Endothelial cell of umbilical vein (primary cell): ENCODE measurements at regions not wholly inside any gene's neighbourhood (a gene's known extent, or its start where the extent isn't known, plus 50 kb on each side); places are given as distances from the start of the nearest gene placed in this dataset.

Source experiments
- BruUV-seq: library from RNA; stranded (reverse); fragments of 400-500 nt; replicated peaks from 2 replicates; lab custom pipeline; 2021; lab: Mats Ljungman, UMichigan
- CTCF ChIA-PET: fragments of 300-600, 350-600 bp; sonication (Branson Sonifier 250); formaldehyde crosslinking; loops from one replicate; lab custom pipeline; 2021; ENCODE audit warnings: antibody characterized with exemption, inconsistent platforms; lab: Charles Lee
- POLR2A ChIA-PET: fragments of 300-600, 350-600 bp; sonication (Branson Sonifier 250); formaldehyde crosslinking; loops from one replicate; lab custom pipeline; 2021; ENCODE audit warnings: antibody characterized with exemption, inconsistent platforms; lab: Charles Lee
- DNase-seq: peaks from one replicate; pipeline ENCODE4 v3.0.0-alpha.2; 2011; ENCODE audit warnings: low read depth, low spot score
- FAIRE-seq: peaks from 2 replicates; lab custom pipeline; 2011; peaks lifted over from hg19 to GRCh38; lab: Jason Lieb, UNC
- H2AFZ ChIP-seq: 2 replicates; pipeline ENCODE4 v1.6.0; 2012; ENCODE audit warnings: low read depth, low read length, control low read depth, inconsistent platforms
- H3K27ac ChIP-seq: 2 replicates; pipeline ENCODE4 v1.5.1; 2011; ENCODE audit warnings: low read depth, mild to moderate bottlenecking, control low read depth, low read length, moderate library complexity; ENCODE audit not compliant: insufficient read depth
- H3K27me3 ChIP-seq, 2 experiments: 2 replicates each; pipeline versions ENCODE4 v1.6.0 to v1.6.1; 2011; ENCODE audit warnings: low read length in 2 of 2, mixed read lengths in 1 of 2; ENCODE audit not compliant: control insufficient read depth in 2 of 2, insufficient read depth in 2 of 2
- H3K36me3 ChIP-seq, 2 experiments: 2 replicates in 1 of 2; 3 replicates in 1 of 2; pipeline ENCODE4 v1.5.1; 2011; ENCODE audit warnings: low read length in 2 of 2, mild to moderate bottlenecking in 1 of 2, moderate library complexity in 1 of 2; ENCODE audit not compliant: control insufficient read depth in 2 of 2, insufficient read depth in 2 of 2; ENCODE audit errors: extremely low read depth in 1 of 2
- H3K4me1 ChIP-seq: 3 replicates; pipeline ENCODE4 v1.5.1; 2011; ENCODE audit warnings: mild to moderate bottlenecking, low read length; ENCODE audit not compliant: control insufficient read depth, insufficient read depth; ENCODE audit errors: extremely low read depth
- H3K4me2 ChIP-seq: 2 replicates; pipeline ENCODE4 v1.6.1; 2011; ENCODE audit warnings: low read length, control low read depth, mixed read lengths; ENCODE audit not compliant: insufficient read depth
- H3K4me3 ChIP-seq, 3 experiments: fragments of 200-600 bp in 1 of 3; sonication (generic), shearing (Covaris generic) in 1 of 3; replicated peaks in 1 of 3; 2 replicates each; pipeline ENCODE4 v1.5.1; 2011 to 2016; ENCODE audit warnings: control low read depth in 3 of 3, low read length in 3 of 3, mild to moderate bottlenecking in 2 of 3, inconsistent platforms in 1 of 3, low read depth in 1 of 3, moderate library complexity in 1 of 3; ENCODE audit not compliant: insufficient read depth in 1 of 3
- H3K79me2 ChIP-seq: 2 replicates; pipeline ENCODE4 v1.6.0; 2012; ENCODE audit warnings: low read length, inconsistent platforms; ENCODE audit not compliant: control insufficient read depth, insufficient read depth
- H3K9ac ChIP-seq: replicated peaks from 2 replicates; pipeline ENCODE3; 2011; ENCODE audit warnings: low read length, control low read depth; ENCODE audit not compliant: insufficient read depth; ENCODE audit errors: extremely low read depth
- H3K9me1 ChIP-seq: replicated peaks from 3 replicates; pipeline ENCODE4 v1.6.0; 2011; ENCODE audit warnings: mild to moderate bottlenecking, low read length; ENCODE audit not compliant: control insufficient read depth, insufficient read depth; ENCODE audit errors: extremely low read depth
- H3K9me3 ChIP-seq: replicated peaks from 2 replicates; pipeline ENCODE4 v1.5.1; 2012; ENCODE audit warnings: low read length, inconsistent platforms; ENCODE audit not compliant: control insufficient read depth, insufficient read depth
- H4K20me1 ChIP-seq: replicated peaks from 2 replicates; pipeline ENCODE3; 2011; ENCODE audit warnings: mild to moderate bottlenecking, low read length; ENCODE audit not compliant: control insufficient read depth, insufficient read depth; ENCODE audit errors: extremely low read depth
- EZH2 ChIP-seq: IDR thresholded peaks from 2 replicates; pipeline ENCODE4 v1.6.1; 2012; ENCODE audit warnings: borderline replicate concordance, low read depth, mild to moderate bottlenecking, moderate library complexity, low read length, inconsistent platforms; ENCODE audit not compliant: severe bottlenecking
- FOS ChIP-seq: IDR thresholded peaks from 2 replicates; pipeline ENCODE4 v1.6.1; 2011; ENCODE audit warnings: mild to moderate bottlenecking, low read length, moderate library complexity, borderline replicate concordance; ENCODE audit not compliant: insufficient read depth
- GATA2 ChIP-seq: IDR thresholded peaks from 2 replicates; pipeline ENCODE4 v1.7.0; 2011; ENCODE audit warnings: low read depth, mild to moderate bottlenecking, moderate library complexity, mixed read lengths, low read length; ENCODE audit not compliant: insufficient read length, insufficient read depth
- JUN ChIP-seq: IDR thresholded peaks from 2 replicates; pipeline ENCODE4 v1.6.1; 2011; ENCODE audit warnings: borderline replicate concordance, low read depth; ENCODE audit not compliant: insufficient read length, insufficient read depth
- MYC ChIP-seq: IDR thresholded peaks from one replicate; pipeline ENCODE4 v1.6.1; 2011; ENCODE audit warnings: mild to moderate bottlenecking, low read depth, low read length
- POLR2A ChIP-seq: IDR thresholded peaks from 2 replicates; pipeline ENCODE4 v1.6.1; 2012; ENCODE audit warnings: low read depth, mild to moderate bottlenecking, control low read depth, low read length
- POLR2AphosphoS5 ChIP-seq: IDR thresholded peaks from 2 replicates; pipeline ENCODE4 v1.6.1; 2012; ENCODE audit warnings: low read depth, mild to moderate bottlenecking, control low read depth, low read length, moderate library complexity; ENCODE audit not compliant: insufficient read depth
- dilution Hi-C: fragments of 300-500 bp; cut with MboI; formaldehyde crosslinking; loops from one replicate; pipeline ENCODE4 v1.15.0; 2019; ENCODE audit warnings: low sequenced_read_pairs; ENCODE audit not compliant: extremely low pct_ligation_motif_present
- intact Hi-C: fragments of 100-400 bp; cut with micrococcal nuclease; formaldehyde crosslinking; loops from one replicate; pipeline ENCODE4 v1.10.0; 2022
- TF ChIP-seq, protein P1 (sequence below): IDR thresholded peaks from 2 replicates; pipeline ENCODE4 v1.6.1; 2011; ENCODE audit not compliant: insufficient read depth, insufficient read length
- TF ChIP-seq, protein P2 (sequence below), 2 donors: IDR thresholded peaks; 1 replicate in 1 of 2; 2 replicates in 1 of 2; pipeline ENCODE4 v1.5.1; 2011; ENCODE audit warnings: low read length in 2 of 2, mild to moderate bottlenecking in 2 of 2, moderate library complexity in 2 of 2, control low read depth in 1 of 2, inconsistent platforms in 1 of 2, low read depth in 1 of 2; ENCODE audit not compliant: insufficient read depth in 1 of 2; ENCODE audit errors: extremely low read depth in 1 of 2

DNA sequence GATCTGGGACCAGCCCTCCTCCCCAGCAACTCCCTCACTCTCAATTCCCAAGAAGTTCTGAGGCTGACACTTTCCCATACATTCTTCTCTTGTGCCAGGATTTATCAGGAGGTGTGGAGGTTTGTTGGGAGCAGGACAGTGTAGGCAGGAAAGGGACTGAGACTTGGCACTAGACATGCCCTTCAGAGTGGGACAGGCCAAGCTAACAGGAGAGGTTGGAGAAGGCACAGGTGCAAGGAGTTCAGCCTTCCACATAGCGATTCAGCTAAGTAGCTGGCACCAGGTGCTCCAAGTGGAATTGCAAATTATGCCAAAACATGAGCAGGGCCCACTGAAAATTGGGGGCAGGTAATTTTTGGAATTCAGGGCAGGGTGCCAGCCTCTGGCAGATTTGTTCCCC is 83.0 kb upstream of the DUSP10 start:
- ChIA-PET POLR2A (no interaction called here), CTCF (interaction anchor here (1.1 kb wide), 1 partner anchor 84 kb away, joined by 3 read pairs; no protein-coding TSS in a partner anchor)
- no peaks in the 10 kb centered on the region for H3K9me3 ChIP-seq
- intact Hi-C loops (loop anchor here (5.0 kb wide), 4 partner anchors 388 to 1093 kb away; no protein-coding TSS in a partner anchor), dilution Hi-C loops (no loop called here)
- no peaks in the 10 kb centered on the region for H3K27me3 ChIP-seq
- no peaks in the 10 kb centered on the region for H4K20me1 ChIP-seq
- H2AFZ ChIP-seq, result no peak overlapping the region
- FAIRE-seq (no peak), DNase-seq (no peak)
- H3K4me1 ChIP-seq, result peaks cover 36% of the 10 kb centered on the region
- no peak overlapping the region for H3K4me3 ChIP-seq
- H3K27ac ChIP-seq, result no peak overlapping the region
- TF ChIP-seq POLR2AphosphoS5, result no peak
- TF ChIP-seq, protein P1, sequence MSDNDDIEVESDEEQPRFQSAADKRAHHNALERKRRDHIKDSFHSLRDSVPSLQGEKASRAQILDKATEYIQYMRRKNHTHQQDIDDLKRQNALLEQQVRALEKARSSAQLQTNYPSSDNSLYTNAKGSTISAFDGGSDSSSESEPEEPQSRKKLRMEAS, result no peak
- TF ChIP-seq POLR2A, result no peak
- no peak for TF ChIP-seq JUN
- no peak for TF ChIP-seq GATA2
- no peak for TF ChIP-seq MYC
- no peak for TF ChIP-seq EZH2
- no peak for TF ChIP-seq FOS
- TF ChIP-seq, protein P2, sequence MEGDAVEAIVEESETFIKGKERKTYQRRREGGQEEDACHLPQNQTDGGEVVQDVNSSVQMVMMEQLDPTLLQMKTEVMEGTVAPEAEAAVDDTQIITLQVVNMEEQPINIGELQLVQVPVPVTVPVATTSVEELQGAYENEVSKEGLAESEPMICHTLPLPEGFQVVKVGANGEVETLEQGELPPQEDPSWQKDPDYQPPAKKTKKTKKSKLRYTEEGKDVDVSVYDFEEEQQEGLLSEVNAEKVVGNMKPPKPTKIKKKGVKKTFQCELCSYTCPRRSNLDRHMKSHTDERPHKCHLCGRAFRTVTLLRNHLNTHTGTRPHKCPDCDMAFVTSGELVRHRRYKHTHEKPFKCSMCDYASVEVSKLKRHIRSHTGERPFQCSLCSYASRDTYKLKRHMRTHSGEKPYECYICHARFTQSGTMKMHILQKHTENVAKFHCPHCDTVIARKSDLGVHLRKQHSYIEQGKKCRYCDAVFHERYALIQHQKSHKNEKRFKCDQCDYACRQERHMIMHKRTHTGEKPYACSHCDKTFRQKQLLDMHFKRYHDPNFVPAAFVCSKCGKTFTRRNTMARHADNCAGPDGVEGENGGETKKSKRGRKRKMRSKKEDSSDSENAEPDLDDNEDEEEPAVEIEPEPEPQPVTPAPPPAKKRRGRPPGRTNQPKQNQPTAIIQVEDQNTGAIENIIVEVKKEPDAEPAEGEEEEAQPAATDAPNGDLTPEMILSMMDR (IDR thresholded peaks at IDR 0.05; ENCODE audit: extremely low read depth in 1 of 2, insufficient read depth in 1 of 2, low read depth in 1 of 2, low read length in 2 of 2), result no peak
- H3K9ac ChIP-seq, result no peak overlapping the region
- H3K4me2 ChIP-seq, result no peak overlapping the region
- H3K9me1 ChIP-seq, result no peaks in the 10 kb centered on the region
- H3K36me3 ChIP-seq, result no peaks in the 10 kb centered on the region
- H3K79me2 ChIP-seq, result no peaks in the 10 kb centered on the region
- BruUV-seq, result no TSS peak
